SK-N-SH (cell line): ENCODE measurements at regions not wholly inside any gene's neighbourhood (a gene's known extent, or its start where the extent isn't known, plus 50 kb on each side); places are given as distances from the start of the nearest gene placed in this dataset.
A peak's percentile ranks its signal among the peaks of the same experiment; 100 is the strongest.

Experiments
- CTCF ChIA-PET: fragments of 300-600, 350-600 bp; formaldehyde crosslinking; extraction: SDS; loops from one replicate; lab custom pipeline; 2021; lab: Yijun Ruan, JAX
- POLR2A ChIA-PET: fragments of 350-600 bp; sonication (Branson Sonifier 250); formaldehyde crosslinking; extraction: SDS; loops from one replicate; lab custom pipeline; 2020; ENCODE audit warnings: antibody characterized with exemption, inconsistent platforms; lab: Yijun Ruan, JAX
- DNase-seq: peaks from one replicate; pipeline ENCODE4 v3.0.0; 2012
- H2AFZ ChIP-seq: fragments of 200-600 bp; sonication (generic); 2 replicates; pipeline ENCODE4 v1.8.1; 2016; ENCODE audit warnings: antibody characterized with exemption, mild to moderate bottlenecking, low read depth
- H3F3A ChIP-seq: fragments of 200-600 bp; sonication (generic); replicated peaks from 2 replicates; pipeline ENCODE3; 2016; ENCODE audit warnings: antibody characterized with exemption, mild to moderate bottlenecking; ENCODE audit not compliant: insufficient read depth
- H3K27ac ChIP-seq, 2 experiments: fragments of 200-500 bp in 1 of 2; fragments of 200-600 bp in 1 of 2; sonication (Bioruptor generic) in 1 of 2; sonication (generic), shearing (Covaris generic) in 1 of 2; 2 replicates each; pipeline versions ENCODE4 v1.5.1 to v1.6.1; 2014 to 2016; ENCODE audit warnings: low read depth in 2 of 2, inconsistent platforms in 1 of 2, low read length in 1 of 2, mild to moderate bottlenecking in 1 of 2, mixed read lengths in 1 of 2
- H3K27me3 ChIP-seq: fragments of 200-600 bp; sonication (generic), shearing (Covaris generic); 2 replicates; pipeline ENCODE4 v1.6.1; 2016; ENCODE audit warnings: mixed run types; ENCODE audit not compliant: insufficient read depth
- H3K36me3 ChIP-seq, 2 experiments: fragments of 200-500 bp in 1 of 2; fragments of 200-600 bp in 1 of 2; sonication (Bioruptor generic) in 1 of 2; sonication (generic) in 1 of 2; replicated peaks in 1 of 2; 2 replicates each; pipeline versions ENCODE3 to v1.5.1; 2014 to 2016; ENCODE audit warnings: low read length in 1 of 2, mild to moderate bottlenecking in 1 of 2; ENCODE audit not compliant: insufficient read depth in 2 of 2, control insufficient read depth in 1 of 2
- H3K4me1 ChIP-seq, 2 experiments: fragments of 200-500 bp in 1 of 2; fragments of 200-600 bp in 1 of 2; sonication (Bioruptor generic) in 1 of 2; sonication (generic), shearing (Covaris generic) in 1 of 2; 2 replicates each; pipeline versions ENCODE4 v1.5.1 to v1.6.1; 2014 to 2016; ENCODE audit warnings: low read depth in 1 of 2, low read length in 1 of 2, mixed run types in 1 of 2; ENCODE audit not compliant: insufficient read depth in 2 of 2, control insufficient read depth in 1 of 2
- H3K4me2 ChIP-seq: fragments of 200-600 bp; sonication (generic), shearing (Covaris generic); 2 replicates; pipeline ENCODE4 v1.6.1; 2017; ENCODE audit warnings: mixed run types
- H3K4me3 ChIP-seq, 2 experiments: fragments of 200-500 bp in 1 of 2; fragments of 200-600 bp in 1 of 2; sonication (Bioruptor generic) in 1 of 2; sonication (generic), shearing (Covaris generic) in 1 of 2; 2 replicates each; pipeline versions ENCODE4 v1.5.1 to v1.8.1; 2014 to 2016; ENCODE audit warnings: low read depth in 2 of 2, inconsistent platforms in 1 of 2, low read length in 1 of 2, mild to moderate bottlenecking in 1 of 2, mixed read lengths in 1 of 2, moderate library complexity in 1 of 2
- H3K79me2 ChIP-seq: fragments of 200-600 bp; sonication (generic); 2 replicates; pipeline ENCODE4 v1.8.1; 2017; ENCODE audit warnings: mild to moderate bottlenecking; ENCODE audit not compliant: insufficient read depth
- H3K9ac ChIP-seq: fragments of 200-600 bp; sonication (generic); 2 replicates; pipeline ENCODE4 v1.6.1; 2017; ENCODE audit warnings: mixed run types
- H3K9me2 ChIP-seq: fragments of 200-600 bp; sonication (generic); 2 replicates; pipeline ENCODE4 v1.6.1; 2017; ENCODE audit warnings: mixed run types
- H3K9me3 ChIP-seq: fragments of 200-600 bp; sonication (generic); 2 replicates; pipeline ENCODE4 v1.6.1; 2017; ENCODE audit warnings: mixed run types, mild to moderate bottlenecking, moderate library complexity
- H4K20me1 ChIP-seq: fragments of 200-600 bp; sonication (generic); 2 replicates; pipeline ENCODE4 v1.6.1; 2017; ENCODE audit warnings: mild to moderate bottlenecking, mixed run types; ENCODE audit not compliant: insufficient read depth
- ELF1 ChIP-seq: IDR thresholded peaks from 2 replicates; pipeline ENCODE4 v1.4.0; 2012
- EP300 ChIP-seq, 2 experiments: IDR thresholded peaks; 2 replicates each; pipeline versions ENCODE4 v1.4.0 to v1.6.1; 2012; ENCODE audit warnings: borderline replicate concordance in 1 of 2, low read depth in 1 of 2, low read length in 1 of 2
- EZH2phosphoT487 ChIP-seq: fragments of 200-600 bp; sonication (generic); IDR thresholded peaks from 2 replicates; pipeline ENCODE4 v1.6.1; 2017; ENCODE audit warnings: low read depth, mixed run types, mild to moderate bottlenecking, antibody characterized with exemption, moderate library complexity, borderline replicate concordance
- JUND ChIP-seq: IDR thresholded peaks from 2 replicates; pipeline ENCODE4 v1.4.0; 2012
- MEF2A ChIP-seq: IDR thresholded peaks from 2 replicates; pipeline ENCODE4 v1.4.0; 2012; ENCODE audit warnings: low read depth, borderline replicate concordance
- NFIC ChIP-seq: IDR thresholded peaks from 2 replicates; pipeline ENCODE4 v1.4.0; 2012; ENCODE audit warnings: borderline replicate concordance
- POLR2AphosphoS5 ChIP-seq: IDR thresholded peaks from 2 replicates; pipeline ENCODE4 v1.6.1; 2012; ENCODE audit warnings: low read depth, low read length
- RCOR1 ChIP-seq: fragments of 150-350 bp; IDR thresholded peaks from 2 replicates; pipeline ENCODE4 v1.6.1; 2017; ENCODE audit warnings: antibody characterized with exemption, low read length
- RFX5 ChIP-seq: IDR thresholded peaks from 2 replicates; pipeline ENCODE4 v1.6.1; 2012; ENCODE audit warnings: mild to moderate bottlenecking, improper control_type of control experiment, low read length
- SIN3A ChIP-seq: IDR thresholded peaks from 2 replicates; pipeline ENCODE4 v1.6.1; 2012; ENCODE audit warnings: low read depth, mild to moderate bottlenecking, low read length, moderate library complexity, borderline replicate concordance
- YY1 ChIP-seq: IDR thresholded peaks from 2 replicates; pipeline ENCODE4 v1.4.0; 2012; ENCODE audit warnings: low read depth, mild to moderate bottlenecking
- WGBS: methylation state at CpG from one replicate; pipeline ENCODE4 v1.1.6; 2017; ENCODE audit warnings: low lambda C conversion rate; 5-methylcytosine and 5-hydroxymethylcytosine counted together
- TF ChIP-seq, protein P1 (sequence below): IDR thresholded peaks from 2 replicates; pipeline ENCODE4 v1.4.0; 2012; ENCODE audit warnings: low read depth, borderline replicate concordance
- TF ChIP-seq, protein P2 (sequence below): IDR thresholded peaks from 2 replicates; pipeline ENCODE4 v1.4.0; 2012; ENCODE audit warnings: low read depth
- TF ChIP-seq, protein P3 (sequence below): IDR thresholded peaks from 2 replicates; pipeline ENCODE4 v1.6.1; 2012; ENCODE audit warnings: mild to moderate bottlenecking, low read depth, low read length, moderate library complexity
- TF ChIP-seq, protein P4 (sequence below): fragments of 150-350 bp; IDR thresholded peaks from 2 replicates; pipeline ENCODE4 v1.6.1; 2017; ENCODE audit warnings: antibody characterized with exemption, low read length, low read depth, borderline replicate concordance
- TF ChIP-seq, protein P5 (sequence below): IDR thresholded peaks from 2 replicates; pipeline ENCODE4 v1.4.0; 2012; ENCODE audit warnings: low read depth, borderline replicate concordance

DNA sequence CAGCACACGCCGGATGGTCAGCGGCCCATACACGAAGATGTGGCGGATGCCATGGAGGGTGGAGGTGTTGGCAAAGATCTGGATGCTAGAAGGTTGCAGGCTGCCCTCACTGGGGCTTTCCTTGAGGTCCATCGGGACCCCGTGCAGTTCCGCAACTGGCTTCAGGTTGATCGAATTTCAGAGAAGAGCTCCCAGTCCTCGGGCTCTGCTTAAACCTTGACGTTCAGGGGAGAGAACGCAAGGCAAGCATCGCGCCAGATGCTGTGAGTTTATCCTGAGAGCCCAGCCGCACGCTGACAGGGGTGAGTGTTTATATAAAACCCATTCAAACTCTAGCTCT, 98.7 kb upstream of the CCL2 start:
- Histone ChIP-seq H3K9me3 (no peaks in the 10 kb centered on the region), H3F3A (no peaks in the 10 kb centered on the region), H3K4me2 (no peak overlapping the region), H3K79me2 (no peaks in the 10 kb centered on the region), H3K27ac (no peak overlapping the region), H4K20me1 (no peaks in the 10 kb centered on the region), H3K9ac (no peak overlapping the region), H3K27me3 (no peaks in the 10 kb centered on the region), H2AFZ (no peak overlapping the region), H3K4me1 (peaks cover 0 to 3% of the 10 kb centered on the region in 2 experiments; a peak in 1 of 4 replicates), H3K36me3 (no peaks in the 10 kb centered on the region), H3K4me3 (no peak overlapping the region; a peak in 1 of 4 replicates), H3K9me2 (no peaks in the 10 kb centered on the region)
- TF ChIP-seq RFX5 (no peak), YY1 (no peak), EZH2phosphoT487 (no peak), RCOR1 (no peak), EP300 (IDR thresholded peaks at IDR 0.05; ENCODE audit: borderline replicate concordance in 1 of 2, low read depth in 1 of 2, low read length in 1 of 2) (no peak), JUND (no peak)
- TF ChIP-seq, protein P1, sequence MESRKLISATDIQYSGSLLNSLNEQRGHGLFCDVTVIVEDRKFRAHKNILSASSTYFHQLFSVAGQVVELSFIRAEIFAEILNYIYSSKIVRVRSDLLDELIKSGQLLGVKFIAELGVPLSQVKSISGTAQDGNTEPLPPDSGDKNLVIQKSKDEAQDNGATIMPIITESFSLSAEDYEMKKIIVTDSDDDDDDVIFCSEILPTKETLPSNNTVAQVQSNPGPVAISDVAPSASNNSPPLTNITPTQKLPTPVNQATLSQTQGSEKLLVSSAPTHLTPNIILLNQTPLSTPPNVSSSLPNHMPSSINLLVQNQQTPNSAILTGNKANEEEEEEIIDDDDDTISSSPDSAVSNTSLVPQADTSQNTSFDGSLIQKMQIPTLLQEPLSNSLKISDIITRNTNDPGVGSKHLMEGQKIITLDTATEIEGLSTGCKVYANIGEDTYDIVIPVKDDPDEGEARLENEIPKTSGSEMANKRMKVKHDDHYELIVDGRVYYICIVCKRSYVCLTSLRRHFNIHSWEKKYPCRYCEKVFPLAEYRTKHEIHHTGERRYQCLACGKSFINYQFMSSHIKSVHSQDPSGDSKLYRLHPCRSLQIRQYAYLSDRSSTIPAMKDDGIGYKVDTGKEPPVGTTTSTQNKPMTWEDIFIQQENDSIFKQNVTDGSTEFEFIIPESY = no peak
- TF ChIP-seq, protein P2, sequence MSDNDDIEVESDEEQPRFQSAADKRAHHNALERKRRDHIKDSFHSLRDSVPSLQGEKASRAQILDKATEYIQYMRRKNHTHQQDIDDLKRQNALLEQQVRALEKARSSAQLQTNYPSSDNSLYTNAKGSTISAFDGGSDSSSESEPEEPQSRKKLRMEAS = no peak
- ChIA-PET POLR2A (no interaction called here), CTCF (interaction anchor here (1.0 to 8.0 kb wide), 9 partner anchors 9 to 431 kb away, joined by 3 to 59 read pairs (median 9); no protein-coding TSS in a partner anchor)
- 38% methylated on average over 15 of the region's 16 CpGs for WGBS
- peak; percentile 53 for DNase-seq

DNA sequence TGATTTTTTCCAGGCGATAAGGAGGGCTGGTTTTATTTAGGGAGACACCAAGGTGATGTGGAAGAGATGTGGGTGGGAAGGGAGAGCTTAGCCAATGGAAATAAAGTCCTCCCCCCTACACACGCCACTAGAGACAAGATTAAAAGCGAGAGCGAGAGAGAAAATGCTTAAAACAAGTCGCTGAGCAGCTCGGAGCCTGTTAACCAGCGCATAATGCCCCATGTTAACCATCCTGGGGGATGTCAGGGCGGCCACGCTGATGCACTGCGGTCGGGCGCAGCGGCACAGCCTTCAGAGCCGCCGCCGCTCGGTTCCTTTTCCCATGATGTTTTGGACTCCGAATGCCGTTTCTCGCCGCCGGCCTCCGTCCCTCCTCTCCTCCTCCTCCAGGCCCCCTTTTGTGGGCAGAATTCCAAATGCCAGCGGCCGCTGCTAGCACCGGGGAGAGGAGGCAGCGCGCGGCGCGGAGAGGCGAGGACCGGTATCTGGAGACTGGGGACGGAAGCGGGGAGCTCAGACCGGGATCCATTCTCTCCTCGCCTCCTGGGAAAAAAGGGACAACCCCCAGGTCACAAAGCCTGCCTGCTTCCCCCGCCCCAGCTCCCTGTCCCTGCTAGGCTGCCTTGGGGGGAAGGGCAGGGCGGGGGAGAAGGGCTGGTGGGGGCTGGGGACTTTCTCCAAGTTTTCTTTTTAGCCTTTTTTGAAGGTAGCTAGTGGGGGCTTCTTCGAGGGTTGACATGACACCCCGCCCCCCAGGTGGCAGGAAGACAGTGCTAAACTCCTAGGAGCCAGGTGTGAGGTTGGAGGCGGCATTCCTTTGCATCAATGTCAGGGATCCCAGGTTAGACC, 98.1 kb upstream of the CCL2 start:
- peaks cover 0 to 3% of the 10 kb centered on the region in 2 experiments; a peak in 1 of 4 replicates for H3K4me1 ChIP-seq
- no peak overlapping the region for H2AFZ ChIP-seq
- H3K4me3 ChIP-seq = peak overlapping the region in 1 of 2 experiments; percentile 31; a peak in 1 of 4 replicates
- no peaks in the 10 kb centered on the region for H3K36me3 ChIP-seq
- DNase-seq = peak; percentile 74
- no peaks in the 10 kb centered on the region for H3K9me3 ChIP-seq
- WGBS = 21% methylated on average over 35 of the region's 42 CpGs
- H3K4me2 ChIP-seq = no peak overlapping the region
- ChIA-PET POLR2A (no interaction called here), CTCF (interaction anchor here (1.0 to 8.0 kb wide), 9 partner anchors 9 to 431 kb away, joined by 3 to 59 read pairs (median 9); no protein-coding TSS in a partner anchor)
- H3K79me2 ChIP-seq = no peaks in the 10 kb centered on the region
- H3K9me2 ChIP-seq = no peaks in the 10 kb centered on the region
- H3K9ac ChIP-seq = no peak overlapping the region
- no peaks in the 10 kb centered on the region for H4K20me1 ChIP-seq
- no peaks in the 10 kb centered on the region for H3K27me3 ChIP-seq
- no peaks in the 10 kb centered on the region for H3F3A ChIP-seq
- no peak overlapping the region for H3K27ac ChIP-seq
- TF ChIP-seq ELF1 = no peak
- TF ChIP-seq POLR2AphosphoS5 = no peak
- TF ChIP-seq NFIC = no peak
- TF ChIP-seq, protein P3, sequence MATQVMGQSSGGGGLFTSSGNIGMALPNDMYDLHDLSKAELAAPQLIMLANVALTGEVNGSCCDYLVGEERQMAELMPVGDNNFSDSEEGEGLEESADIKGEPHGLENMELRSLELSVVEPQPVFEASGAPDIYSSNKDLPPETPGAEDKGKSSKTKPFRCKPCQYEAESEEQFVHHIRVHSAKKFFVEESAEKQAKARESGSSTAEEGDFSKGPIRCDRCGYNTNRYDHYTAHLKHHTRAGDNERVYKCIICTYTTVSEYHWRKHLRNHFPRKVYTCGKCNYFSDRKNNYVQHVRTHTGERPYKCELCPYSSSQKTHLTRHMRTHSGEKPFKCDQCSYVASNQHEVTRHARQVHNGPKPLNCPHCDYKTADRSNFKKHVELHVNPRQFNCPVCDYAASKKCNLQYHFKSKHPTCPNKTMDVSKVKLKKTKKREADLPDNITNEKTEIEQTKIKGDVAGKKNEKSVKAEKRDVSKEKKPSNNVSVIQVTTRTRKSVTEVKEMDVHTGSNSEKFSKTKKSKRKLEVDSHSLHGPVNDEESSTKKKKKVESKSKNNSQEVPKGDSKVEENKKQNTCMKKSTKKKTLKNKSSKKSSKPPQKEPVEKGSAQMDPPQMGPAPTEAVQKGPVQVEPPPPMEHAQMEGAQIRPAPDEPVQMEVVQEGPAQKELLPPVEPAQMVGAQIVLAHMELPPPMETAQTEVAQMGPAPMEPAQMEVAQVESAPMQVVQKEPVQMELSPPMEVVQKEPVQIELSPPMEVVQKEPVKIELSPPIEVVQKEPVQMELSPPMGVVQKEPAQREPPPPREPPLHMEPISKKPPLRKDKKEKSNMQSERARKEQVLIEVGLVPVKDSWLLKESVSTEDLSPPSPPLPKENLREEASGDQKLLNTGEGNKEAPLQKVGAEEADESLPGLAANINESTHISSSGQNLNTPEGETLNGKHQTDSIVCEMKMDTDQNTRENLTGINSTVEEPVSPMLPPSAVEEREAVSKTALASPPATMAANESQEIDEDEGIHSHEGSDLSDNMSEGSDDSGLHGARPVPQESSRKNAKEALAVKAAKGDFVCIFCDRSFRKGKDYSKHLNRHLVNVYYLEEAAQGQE = no peak
- TF ChIP-seq SIN3A = no peak
- TF ChIP-seq MEF2A = no peak
- TF ChIP-seq RCOR1 = no peak
- TF ChIP-seq, protein P4, sequence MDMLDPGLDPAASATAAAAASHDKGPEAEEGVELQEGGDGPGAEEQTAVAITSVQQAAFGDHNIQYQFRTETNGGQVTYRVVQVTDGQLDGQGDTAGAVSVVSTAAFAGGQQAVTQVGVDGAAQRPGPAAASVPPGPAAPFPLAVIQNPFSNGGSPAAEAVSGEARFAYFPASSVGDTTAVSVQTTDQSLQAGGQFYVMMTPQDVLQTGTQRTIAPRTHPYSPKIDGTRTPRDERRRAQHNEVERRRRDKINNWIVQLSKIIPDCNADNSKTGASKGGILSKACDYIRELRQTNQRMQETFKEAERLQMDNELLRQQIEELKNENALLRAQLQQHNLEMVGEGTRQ = no peak
- TF ChIP-seq, protein P1 = no peak
- TF ChIP-seq, protein P5, sequence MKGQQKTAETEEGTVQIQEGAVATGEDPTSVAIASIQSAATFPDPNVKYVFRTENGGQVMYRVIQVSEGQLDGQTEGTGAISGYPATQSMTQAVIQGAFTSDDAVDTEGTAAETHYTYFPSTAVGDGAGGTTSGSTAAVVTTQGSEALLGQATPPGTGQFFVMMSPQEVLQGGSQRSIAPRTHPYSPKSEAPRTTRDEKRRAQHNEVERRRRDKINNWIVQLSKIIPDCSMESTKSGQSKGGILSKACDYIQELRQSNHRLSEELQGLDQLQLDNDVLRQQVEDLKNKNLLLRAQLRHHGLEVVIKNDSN = no peak
- TF ChIP-seq RFX5 = no peak
